KBM-7 (cell line): ENCODE measurements at regions not wholly inside any gene's neighbourhood (a gene's known extent, or its start where the extent isn't known, plus 50 kb on each side); places are given as distances from the start of the nearest gene placed in this dataset.

Experiments used
- DNase-seq: peaks from one replicate; pipeline ENCODE4 v3.0.0-alpha.2; 2015
- in situ Hi-C: fragments of 300-500 bp; cut with MboI; formaldehyde crosslinking; loops from 2 replicates; pipeline ENCODE4 v1.14.3; 2020; ENCODE audit warnings: low sequenced_read_pairs, low pct_unique_long_range_greater_than_20kb, mixed read lengths

DNA sequence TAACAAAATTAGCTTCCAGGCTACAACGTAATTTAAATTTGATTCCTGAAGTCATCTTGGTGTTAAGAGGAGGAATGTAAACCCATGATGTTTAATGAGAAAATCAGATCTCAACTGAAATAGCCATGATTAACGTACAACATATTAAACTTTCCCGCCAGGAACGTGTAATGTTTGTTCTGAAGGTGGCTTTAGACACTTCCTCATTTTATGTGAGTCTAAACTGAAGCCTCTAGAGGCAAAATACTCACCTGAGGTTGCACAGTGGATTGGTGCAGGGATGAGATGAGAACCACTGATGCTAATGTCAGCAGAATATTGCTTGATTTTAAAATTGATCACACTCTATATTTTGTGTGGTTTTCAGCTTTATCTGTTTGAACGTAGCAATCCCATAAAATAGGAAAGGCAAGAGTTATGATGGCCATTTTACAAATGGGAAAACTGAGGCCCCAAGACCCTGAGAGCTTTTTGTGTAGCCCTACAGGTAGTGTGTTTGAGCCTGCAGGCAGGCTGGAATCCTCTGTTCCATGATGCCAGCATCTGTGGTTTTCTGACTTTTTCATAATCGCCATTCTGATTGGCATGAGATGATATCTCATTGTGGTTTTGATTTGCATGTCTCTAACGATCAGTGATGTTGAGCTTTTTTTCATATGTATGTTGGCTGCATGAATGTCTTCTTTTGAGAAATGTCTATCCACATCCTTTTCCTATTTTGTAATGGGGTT is 243.7 kb upstream of the BMPER start:
- in situ Hi-C loops, result no loop called here
- no peak for DNase-seq

DNA sequence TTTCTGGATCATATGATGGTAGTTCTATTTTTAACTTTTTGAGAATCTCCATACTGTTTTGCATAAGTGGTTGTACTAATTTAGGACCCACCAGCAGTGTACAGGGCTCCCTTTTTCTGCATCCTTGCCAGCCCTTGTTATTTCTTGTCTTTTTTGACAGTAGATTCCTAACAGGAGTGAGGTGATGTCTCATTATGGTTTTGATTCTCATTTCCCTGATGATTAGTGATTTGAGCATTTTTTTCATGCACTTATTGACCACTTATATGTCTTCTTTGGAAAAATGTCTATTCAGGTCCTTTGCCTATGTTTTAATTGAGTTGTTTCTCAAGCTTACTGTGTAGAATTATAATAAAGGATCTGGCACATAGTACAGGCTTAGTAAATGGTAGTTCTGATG is 238.8 kb upstream of the BMPER start:
- no peak for DNase-seq
- in situ Hi-C loops, result no loop called here

DNA sequence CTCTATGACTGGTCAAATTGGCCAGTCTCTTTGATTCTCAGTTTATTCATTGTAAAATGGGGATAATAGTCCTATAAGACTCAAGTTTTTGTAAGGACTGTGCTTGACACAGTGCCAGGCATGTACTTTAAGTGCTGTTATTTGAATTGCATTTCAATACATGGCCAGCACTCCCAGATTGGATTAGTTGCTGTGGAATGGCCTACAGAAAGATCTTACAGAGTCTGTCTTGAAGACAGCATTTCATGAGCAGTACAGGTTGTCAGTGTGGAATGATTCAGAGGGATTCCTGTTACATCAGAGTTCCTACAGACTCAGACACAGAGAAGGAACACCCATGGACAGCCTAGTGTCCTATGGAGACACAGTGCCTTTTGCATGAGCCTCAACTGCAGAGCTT is 238.1 kb upstream of the BMPER start:
- in situ Hi-C loops, result no loop called here
- DNase-seq, result no peak

DNA sequence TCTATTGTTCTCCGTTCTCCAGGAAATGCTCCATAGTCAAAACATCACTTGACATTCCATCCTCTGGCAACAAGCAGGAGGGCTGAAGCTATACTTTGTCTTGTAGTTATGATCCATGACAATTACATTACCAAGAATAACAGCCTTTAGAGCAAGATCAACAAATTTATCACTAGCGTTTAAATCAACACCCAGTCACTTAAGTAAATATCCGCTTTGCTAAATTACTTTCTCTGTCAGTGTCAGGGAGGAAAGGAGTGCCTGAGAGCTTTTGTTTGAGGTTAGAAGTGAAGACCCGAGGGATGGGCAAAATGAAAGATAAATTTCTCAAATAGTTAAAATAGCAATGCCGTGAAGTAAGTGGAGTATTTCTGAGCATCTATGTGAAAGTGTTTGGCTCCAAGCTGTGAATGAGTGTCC is 236.1 kb upstream of the BMPER start:
- in situ Hi-C loops, result no loop called here
- DNase-seq, result no peak

DNA sequence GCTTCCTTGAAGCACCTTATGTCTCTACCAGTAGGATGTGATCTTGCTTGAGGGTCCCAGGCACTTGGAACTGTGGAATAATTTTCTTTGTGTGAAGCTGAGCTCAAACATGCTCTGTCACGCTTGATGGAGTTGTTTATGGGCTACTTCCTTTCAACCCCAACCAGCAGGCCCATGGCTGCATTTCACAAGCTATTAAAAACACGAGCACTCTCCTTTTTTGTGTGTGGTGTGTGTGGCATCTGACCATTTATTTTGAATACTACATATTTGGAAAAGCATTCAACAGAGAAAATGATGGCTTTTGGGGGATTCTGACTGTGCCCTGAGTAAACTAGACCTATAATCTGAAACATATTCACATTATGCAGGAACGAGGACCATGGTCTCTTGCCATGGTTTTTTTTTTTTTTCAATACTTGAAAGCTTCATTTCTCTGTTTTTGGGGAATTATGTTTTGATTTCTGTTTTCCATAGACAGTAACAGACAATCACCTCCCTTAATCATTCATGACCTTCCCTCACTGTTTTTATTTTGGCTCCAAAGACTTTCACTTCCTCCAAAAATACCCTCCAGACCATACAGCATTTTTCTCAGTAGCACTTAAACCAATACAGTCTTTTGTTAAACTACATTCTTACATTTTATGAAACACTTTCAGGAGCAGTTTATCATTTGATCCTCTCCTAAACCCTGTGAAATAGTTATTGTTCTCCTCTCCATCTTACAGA is 233.6 kb upstream of the BMPER start:
- in situ Hi-C loops, result no loop called here

DNA sequence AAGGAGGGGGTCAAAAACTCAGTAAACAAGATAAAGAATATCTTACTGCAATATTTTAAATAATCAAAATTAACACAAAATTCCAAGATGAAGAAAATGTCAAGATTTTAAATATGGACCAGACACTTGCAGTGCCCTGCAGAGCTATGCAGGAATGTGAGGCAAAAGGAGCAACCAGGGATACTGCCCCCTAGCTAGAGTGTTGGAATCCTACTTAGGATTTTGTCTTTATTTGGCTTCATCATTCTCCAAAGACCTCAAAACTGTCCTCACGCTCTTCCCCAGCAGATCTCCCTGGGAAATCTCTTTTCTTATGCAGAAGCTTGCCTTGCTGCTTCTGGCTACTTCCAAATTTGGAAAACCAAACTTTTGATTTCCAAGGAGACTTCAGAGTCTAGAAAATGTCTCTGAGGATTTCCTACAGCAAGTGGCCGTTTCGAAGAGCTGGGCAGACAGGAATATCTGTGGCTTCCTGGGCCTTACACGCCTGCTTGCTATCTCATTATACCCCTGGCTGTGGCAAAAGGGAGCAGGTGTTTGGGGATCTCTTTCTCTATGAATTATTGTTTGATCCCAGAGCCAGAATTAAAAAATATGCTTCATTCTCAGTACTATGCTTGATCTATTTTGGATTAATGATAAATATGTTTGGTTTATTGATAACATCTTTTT is 232.2 kb upstream of the BMPER start:
- no peak for DNase-seq
- in situ Hi-C loops, result no loop called here

More for the DNA sequence above, 233.6 kb upstream of the BMPER start:
- peak; percentile 2 for DNase-seq

DNA sequence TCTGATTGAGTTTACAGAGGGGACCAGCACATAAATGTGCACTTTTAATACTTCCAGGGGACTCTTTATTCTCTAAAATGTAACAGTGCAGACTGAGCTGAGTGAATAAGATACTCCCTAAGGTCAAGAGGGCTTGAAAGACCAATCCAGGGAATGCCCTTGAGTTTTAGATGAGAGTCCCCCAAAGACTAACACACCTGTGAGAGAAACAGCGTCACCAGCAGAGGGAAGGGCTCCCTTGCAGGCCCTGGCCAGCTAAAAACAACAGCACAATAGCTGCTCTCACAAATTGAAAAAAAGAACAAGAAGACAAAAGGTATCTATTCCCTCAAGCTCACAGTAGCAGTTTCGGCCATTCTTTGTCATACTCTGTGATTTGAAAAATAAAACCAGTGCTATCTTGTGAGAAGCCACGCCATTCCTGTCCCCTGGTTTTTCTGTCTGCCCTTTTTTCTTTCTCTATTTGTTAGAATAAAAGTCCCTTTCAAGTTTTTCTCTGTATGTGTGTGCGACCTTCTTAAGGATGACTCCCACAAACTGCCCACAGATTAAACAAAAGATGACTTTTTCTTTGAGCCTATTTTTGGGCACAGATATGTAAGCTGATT is 230.4 kb upstream of the BMPER start:
- in situ Hi-C loops, result no loop called here
- no peak for DNase-seq

DNA sequence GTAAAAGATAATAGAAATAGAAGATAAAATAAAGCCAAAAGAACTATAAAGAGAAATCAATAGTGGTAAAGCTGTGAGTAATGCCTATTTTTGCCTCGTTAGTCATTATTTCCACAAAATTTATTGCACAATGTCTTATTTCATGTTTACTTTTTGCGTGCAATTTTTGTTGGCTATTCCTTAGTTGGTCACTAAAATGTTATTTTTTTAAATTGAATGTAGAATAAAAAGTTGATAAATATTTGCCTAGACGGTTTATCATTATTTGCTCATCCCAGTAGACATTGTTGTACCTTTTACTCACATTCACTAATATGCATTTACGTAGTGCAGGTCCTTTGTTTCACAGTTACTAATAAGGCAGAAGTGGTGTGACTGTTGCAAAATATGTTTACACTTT is 227.8 kb upstream of the BMPER start:
- no peak for DNase-seq
- in situ Hi-C loops, result no loop called here

DNA sequence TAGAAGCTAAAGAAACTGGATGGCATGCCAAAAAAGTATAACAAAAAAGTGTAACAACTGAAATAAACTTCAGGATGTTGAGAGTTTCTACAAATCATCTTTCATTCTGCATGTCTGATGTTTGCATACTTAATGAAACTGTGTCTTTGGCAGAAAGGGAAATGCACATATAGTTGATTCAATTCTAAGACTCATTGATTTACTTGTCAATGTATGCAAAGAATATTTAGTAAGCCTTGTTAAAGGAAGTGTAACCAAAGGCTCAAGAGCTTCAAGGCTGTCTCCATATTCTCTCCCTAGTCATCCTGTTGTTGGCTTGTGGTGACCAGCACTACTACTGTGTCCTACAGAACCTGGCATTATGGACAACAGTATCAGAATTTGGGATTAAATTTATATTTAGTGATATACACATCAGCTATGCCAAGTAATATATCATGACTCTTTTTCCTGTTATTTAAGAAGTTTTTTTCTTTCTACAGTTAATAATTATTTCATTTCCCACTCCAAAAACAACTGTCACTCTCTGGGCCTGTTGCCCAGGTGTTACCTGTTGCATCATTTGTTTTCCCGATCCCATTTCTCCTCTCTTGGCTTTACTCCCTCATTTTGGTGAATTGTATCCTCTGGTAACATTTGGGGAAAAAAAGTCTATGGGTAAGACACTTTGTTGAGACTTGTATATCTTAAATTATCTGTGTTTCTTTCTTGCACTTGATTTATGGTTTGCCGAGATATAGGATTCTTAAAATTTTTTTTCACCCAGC is 226.6 kb upstream of the BMPER start:
- in situ Hi-C loops, result no loop called here
- no peak for DNase-seq

DNA sequence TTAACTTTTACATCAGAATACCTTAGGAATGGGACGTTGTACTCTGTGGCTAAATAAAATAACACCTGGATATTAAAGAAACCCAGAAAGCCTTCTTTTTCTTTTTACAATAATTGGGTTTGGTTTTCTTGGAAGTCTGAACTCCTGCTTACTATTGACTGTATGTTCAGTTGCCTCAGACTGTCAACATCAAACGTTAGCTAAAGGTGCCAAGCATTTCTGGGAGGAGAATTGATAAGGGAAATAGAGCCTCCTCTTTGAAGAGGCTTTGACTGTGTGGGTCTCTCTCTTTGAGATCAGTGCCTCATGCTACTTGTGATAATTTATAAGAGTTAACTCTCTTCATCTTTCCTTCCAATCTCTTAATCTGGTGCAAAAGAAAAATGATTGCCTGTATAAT is 224.7 kb upstream of the BMPER start:
- in situ Hi-C loops, result no loop called here
- no peak for DNase-seq

DNA sequence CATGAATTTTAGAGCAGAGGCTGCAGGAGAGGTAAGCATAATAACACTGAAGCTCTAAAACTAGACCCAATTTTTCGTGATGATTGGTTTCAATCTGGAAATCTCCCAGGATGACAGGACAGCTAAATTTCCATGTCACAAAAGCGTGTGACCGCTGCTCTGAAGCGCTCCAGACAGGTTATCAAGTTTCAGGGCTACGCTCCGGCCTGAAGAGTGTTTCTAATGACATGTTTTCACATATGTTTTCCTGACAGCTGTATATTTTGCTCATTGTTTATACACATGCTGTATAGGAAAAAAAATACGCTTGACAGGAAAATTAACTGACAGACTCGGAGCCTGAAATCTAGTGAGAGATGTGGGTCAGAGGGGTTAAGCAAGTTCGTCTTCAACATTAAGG is 219.8 kb upstream of the BMPER start:
- in situ Hi-C loops, result no loop called here
- no peak for DNase-seq

DNA sequence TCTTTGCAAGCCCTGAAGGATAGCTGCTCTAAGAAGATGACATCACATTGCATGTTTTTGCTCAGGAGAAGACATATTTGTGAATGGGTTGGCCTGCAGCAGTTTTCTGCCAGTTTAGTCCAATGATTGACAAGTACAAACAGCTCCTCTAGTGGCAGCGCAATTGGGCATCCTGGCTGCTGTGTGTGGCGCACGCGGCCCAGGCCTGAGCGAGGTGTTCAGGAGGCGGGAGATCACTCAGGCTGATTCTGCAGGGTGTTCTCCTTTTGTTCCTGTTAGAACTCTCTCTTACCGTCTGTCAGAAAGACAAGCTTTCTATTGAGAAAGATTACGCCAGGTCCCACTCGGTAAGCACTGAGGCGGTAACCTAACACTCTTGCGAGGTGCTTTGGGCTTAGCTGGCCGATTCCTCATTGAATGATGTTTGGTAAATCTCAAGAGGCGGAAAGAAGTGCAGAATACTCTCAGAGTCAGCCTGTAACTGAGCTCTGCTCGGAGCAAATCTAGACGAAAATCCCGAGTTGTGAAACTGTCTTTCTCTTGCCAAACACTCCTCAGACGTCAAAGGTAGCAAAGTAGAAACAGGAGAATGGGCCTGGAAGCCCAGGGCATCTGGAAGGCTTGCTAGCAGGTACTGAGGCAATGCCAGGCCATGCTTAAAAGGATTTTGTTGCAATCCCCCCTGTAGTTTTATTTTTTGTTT is 219.2 kb upstream of the BMPER start:
- DNase-seq, result peak; percentile 7

DNA sequence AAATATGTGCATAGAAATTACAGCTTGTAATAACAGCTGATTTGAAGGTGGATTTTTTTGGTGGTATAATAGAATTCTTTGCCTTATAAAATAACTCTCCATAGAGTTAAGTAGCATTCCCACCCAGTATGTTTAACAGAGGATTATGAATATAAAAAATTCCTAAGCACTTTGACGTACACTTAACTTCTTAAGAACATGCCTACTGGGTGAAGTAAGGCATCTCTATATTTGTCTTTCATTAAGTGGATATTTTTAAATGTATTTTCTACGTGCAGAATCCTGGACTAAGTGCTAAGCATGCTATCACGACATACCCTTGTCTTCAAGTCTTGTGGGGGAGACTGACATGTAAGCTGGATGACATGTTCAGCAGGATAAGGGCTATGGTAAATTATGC is 217.7 kb upstream of the BMPER start:
- in situ Hi-C loops, result no loop called here
- DNase-seq, result no peak

More for the DNA sequence above, 219.2 kb upstream of the BMPER start:
- in situ Hi-C loops, result no loop called here

DNA sequence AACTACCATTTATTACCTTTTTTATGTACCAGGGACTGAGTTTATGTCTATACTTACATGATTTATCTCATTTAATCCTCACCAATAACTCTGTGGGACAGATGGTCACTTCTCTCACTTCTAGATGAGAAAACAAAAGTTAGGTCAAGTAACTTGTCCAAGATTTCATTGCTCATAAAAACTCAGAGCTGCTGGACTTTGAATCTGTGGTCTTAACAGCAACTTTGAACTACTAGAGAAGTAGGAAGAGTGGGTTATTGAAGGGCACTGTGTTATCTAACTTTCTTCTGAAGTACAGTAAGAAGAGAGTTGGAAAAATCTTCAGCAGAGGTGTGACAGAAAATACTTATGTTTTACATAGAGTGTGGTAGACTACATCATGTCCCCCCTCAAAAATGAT is 214.2 kb upstream of the BMPER start:
- in situ Hi-C loops, result no loop called here

DNA sequence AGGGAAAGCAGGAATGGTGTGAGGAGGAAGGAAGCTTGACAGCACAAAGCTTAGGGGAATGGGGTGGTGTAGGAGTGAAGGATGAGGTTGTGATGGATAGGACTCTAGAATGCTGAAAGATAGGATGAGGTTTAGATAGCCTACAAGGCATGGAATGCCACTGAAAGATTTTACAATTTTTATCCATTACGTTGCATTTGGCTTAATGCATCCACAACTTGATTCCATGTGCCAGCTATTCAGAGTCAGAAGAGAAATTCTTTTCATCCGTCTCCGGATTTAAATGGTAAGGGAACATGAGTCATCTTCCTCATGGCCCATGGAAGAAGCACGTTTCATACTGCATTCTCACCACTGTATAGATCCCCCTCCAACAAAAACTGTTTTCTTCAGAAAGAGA is 212.4 kb upstream of the BMPER start:
- DNase-seq, result no peak
- in situ Hi-C loops, result no loop called here

More for the DNA sequence above, 214.2 kb upstream of the BMPER start:
- DNase-seq, result no peak

DNA sequence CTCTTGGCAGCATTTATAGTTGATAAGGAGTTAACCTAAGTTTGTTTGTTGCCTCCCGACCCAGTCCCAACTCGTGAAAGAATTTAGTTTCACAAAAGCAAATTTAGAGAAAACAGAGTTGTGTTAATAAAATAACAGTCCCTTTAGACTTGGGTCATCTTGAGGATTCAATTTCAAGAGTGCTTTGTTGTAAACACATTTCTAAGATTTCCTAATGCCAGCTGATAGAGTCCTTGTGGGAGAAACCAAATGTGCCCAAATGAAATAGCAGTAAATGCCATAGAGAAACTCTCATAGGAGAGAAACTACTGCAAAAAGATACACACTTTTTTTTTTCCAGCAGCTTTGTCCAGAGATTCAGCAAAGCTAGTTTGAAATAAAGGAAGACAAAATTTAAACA is 211.3 kb upstream of the BMPER start:
- no peak for DNase-seq

DNA sequence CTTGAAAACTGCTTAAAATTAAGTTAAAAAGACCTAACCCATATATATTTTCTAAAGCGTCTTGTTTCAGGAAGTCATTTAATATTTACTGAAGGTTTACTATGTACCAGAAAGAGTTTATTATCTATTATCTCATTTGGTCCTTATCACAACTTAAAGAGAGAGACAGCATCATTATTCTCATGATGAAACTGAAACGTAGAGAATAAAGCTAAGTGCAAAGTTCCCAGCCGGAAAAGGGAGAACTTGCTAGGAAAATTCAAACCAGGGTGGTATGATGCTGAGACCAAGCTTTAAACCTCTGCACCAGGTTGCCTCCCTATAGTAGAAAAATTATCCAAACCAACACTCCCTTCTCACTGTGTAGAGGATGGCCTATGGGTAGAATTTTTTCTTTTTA is 207.7 kb upstream of the BMPER start:
- no peak for DNase-seq
- in situ Hi-C loops, result no loop called here

More for the DNA sequence above, 211.3 kb upstream of the BMPER start:
- in situ Hi-C loops, result no loop called here

DNA sequence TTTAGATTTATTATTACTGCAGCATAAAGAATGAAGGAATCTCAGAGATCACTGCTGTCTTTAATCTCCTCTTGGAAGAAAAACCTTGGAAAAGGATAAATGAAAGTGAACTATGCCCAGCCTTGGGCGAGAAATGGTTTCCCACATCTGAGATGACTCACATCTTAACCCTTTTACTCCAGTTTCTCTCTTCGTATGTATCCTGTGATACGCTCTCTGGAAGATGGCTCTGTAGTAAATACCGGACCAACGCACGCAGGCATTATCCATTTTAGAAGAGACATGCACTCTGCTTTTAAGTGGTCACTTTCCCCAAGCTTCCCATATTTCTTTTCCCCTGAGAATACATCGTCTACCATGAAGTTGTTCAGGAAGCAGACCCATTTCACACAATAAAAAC is 207.3 kb upstream of the BMPER start:
- DNase-seq, result no peak
- in situ Hi-C loops, result no loop called here

DNA sequence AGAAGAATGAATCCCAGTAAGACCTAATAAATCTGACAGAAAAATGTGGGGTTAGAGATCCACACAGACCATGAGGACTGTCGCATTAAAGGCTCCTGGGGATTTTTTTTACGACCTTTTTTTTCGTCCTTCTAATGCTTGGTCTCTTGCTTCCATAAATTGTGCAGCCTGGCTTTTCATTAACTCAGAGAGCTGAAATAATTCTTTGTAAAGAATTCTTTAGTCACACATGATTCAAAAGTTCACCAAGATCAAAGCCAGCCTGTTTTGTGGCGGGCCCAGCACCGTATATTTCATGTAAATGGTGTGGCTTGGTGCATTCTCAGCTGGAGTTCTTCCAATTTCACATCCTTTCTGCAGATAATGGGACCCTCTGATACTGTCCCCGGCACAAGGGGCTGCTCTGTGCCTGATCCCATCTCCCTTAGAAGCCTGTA is 206.6 kb upstream of the BMPER start:
- DNase-seq, result no peak
- in situ Hi-C loops, result no loop called here
